Astrocyte (in vitro differentiated cells and primary cell): ENCODE measurements at regions not wholly inside any gene's neighbourhood (a gene's known extent, or its start where the extent isn't known, plus 50 kb on each side); places are given as distances from the start of the nearest gene placed in this dataset.

ENCODE experiments used
- DNase-seq: peaks from one replicate; pipeline ENCODE4 v3.0.0-alpha.2; 2010; ENCODE audit warnings: low read depth
- FAIRE-seq: peaks from 2 replicates; lab custom pipeline; 2011; peaks lifted over from hg19 to GRCh38; lab: Jason Lieb, UNC
- H2AFZ ChIP-seq: 2 replicates; pipeline ENCODE4 v1.6.0; 2012; ENCODE audit warnings: low read depth, low read length, inconsistent platforms
- H3K27ac ChIP-seq: 2 replicates; pipeline ENCODE4 v1.5.1; 2011; ENCODE audit warnings: low read depth, low read length, inconsistent platforms
- H3K27me3 ChIP-seq: 2 replicates; pipeline ENCODE4 v1.6.0; 2011; ENCODE audit warnings: low read length, inconsistent platforms; ENCODE audit not compliant: insufficient read depth
- H3K36me3 ChIP-seq: 2 replicates; pipeline ENCODE4 v1.5.1; 2011; ENCODE audit warnings: low read length, inconsistent platforms; ENCODE audit not compliant: insufficient read depth
- H3K4me1 ChIP-seq: 2 replicates; pipeline ENCODE4 v1.5.1; 2011; ENCODE audit warnings: low read length, inconsistent platforms; ENCODE audit not compliant: insufficient read depth
- H3K4me2 ChIP-seq: 2 replicates; pipeline ENCODE4 v1.6.0; 2012; ENCODE audit warnings: low read length, inconsistent platforms
- H3K4me3 ChIP-seq: 2 replicates; pipeline ENCODE4 v1.5.1; 2011; ENCODE audit warnings: low read depth, mild to moderate bottlenecking, low read length, inconsistent platforms; ENCODE audit not compliant: insufficient read depth
- H3K79me2 ChIP-seq: 2 replicates; pipeline ENCODE4 v1.6.0; 2012; ENCODE audit warnings: mild to moderate bottlenecking, low read length, inconsistent platforms; ENCODE audit not compliant: insufficient read depth
- H3K9ac ChIP-seq: 2 replicates; pipeline ENCODE4 v1.6.0; 2012; ENCODE audit warnings: mild to moderate bottlenecking, low read length, inconsistent platforms
- H3K9me3 ChIP-seq: 2 replicates; pipeline ENCODE4 v1.5.1; 2012; ENCODE audit warnings: low read depth, mild to moderate bottlenecking, low read length, inconsistent platforms; ENCODE audit not compliant: insufficient read depth
- H4K20me1 ChIP-seq: 2 replicates; pipeline ENCODE4 v1.6.0; 2012; ENCODE audit warnings: low read length, inconsistent platforms; ENCODE audit not compliant: insufficient read depth
- H3K27ac Mint-ChIP-seq: one replicate; pipeline ENCODE4 v1.8.0; 2021; ENCODE audit warnings: mild to moderate bottlenecking, mixed read lengths; ENCODE audit not compliant: unreplicated experiment
- H3K27me3 Mint-ChIP-seq: one replicate; pipeline ENCODE4 v1.8.0; 2021; ENCODE audit warnings: low read depth, mixed read lengths; ENCODE audit not compliant: unreplicated experiment
- H3K36me3 Mint-ChIP-seq: one replicate; pipeline ENCODE4 v1.8.0; 2021; ENCODE audit warnings: low read depth, mixed read lengths; ENCODE audit not compliant: unreplicated experiment
- H3K4me1 Mint-ChIP-seq: one replicate; pipeline ENCODE4 v1.8.0; 2021; ENCODE audit warnings: low read depth, mixed read lengths; ENCODE audit not compliant: unreplicated experiment
- H3K4me3 Mint-ChIP-seq: one replicate; pipeline ENCODE4 v1.8.0; 2021; ENCODE audit warnings: mild to moderate bottlenecking, moderate library complexity, mixed read lengths; ENCODE audit not compliant: unreplicated experiment
- H3K9me3 Mint-ChIP-seq: one replicate; pipeline ENCODE4 v1.8.0; 2021; ENCODE audit warnings: mild to moderate bottlenecking, mixed read lengths; ENCODE audit not compliant: unreplicated experiment
- EZH2 ChIP-seq: IDR thresholded peaks from 2 replicates; pipeline ENCODE4 v1.6.1; 2012; ENCODE audit warnings: mild to moderate bottlenecking, low read length, inconsistent platforms; ENCODE audit not compliant: insufficient read depth
- TF ChIP-seq, protein P1 (sequence below): IDR thresholded peaks from 2 replicates; pipeline ENCODE4 v1.5.1; 2011; ENCODE audit warnings: low read depth, mild to moderate bottlenecking, inconsistent platforms, low read length, moderate library complexity; ENCODE audit not compliant: insufficient read depth

DNA sequence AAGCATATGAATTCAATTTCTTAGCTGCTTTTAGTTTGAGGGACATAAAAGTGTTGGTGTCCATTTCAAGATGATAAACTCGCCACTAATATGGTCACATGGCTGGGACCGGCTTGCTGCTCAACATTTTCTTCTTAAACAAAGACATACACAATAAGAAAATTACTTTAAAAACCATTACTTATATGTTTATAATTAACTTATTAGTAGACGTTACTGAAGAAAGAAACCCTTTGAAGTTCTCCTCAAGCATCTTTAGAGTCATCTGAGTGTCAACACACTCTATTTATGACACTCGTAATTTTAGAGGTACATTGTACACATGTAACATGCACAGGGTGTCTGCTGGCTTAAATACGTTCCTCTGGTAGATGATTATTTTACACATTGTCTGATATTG lies 74.7 kb downstream of the BMP4 start:
- Histone ChIP-seq H3K4me1 (no peaks in the 10 kb centered on the region), H3K27ac (no peak overlapping the region), H4K20me1 (no peaks in the 10 kb centered on the region), H3K9me3 (no peaks in the 10 kb centered on the region), H3K79me2 (no peaks in the 10 kb centered on the region), H3K27me3 (no peaks in the 10 kb centered on the region), H3K4me2 (no peak overlapping the region), H3K36me3 (no peaks in the 10 kb centered on the region), H2AFZ (no peak overlapping the region), H3K4me3 (no peak overlapping the region), H3K9ac (no peak overlapping the region)
- Mint-ChIP-seq H3K27me3 (no peaks in the 10 kb centered on the region), H3K4me1 (peaks cover 26% of the 10 kb centered on the region), H3K4me3 (no peak overlapping the region), H3K27ac (peak overlapping the region; percentile 88), H3K9me3 (no peaks in the 10 kb centered on the region), H3K36me3 (no peaks in the 10 kb centered on the region)
- DNase-seq (no peak), FAIRE-seq (no peak)
- TF ChIP-seq, protein P1, sequence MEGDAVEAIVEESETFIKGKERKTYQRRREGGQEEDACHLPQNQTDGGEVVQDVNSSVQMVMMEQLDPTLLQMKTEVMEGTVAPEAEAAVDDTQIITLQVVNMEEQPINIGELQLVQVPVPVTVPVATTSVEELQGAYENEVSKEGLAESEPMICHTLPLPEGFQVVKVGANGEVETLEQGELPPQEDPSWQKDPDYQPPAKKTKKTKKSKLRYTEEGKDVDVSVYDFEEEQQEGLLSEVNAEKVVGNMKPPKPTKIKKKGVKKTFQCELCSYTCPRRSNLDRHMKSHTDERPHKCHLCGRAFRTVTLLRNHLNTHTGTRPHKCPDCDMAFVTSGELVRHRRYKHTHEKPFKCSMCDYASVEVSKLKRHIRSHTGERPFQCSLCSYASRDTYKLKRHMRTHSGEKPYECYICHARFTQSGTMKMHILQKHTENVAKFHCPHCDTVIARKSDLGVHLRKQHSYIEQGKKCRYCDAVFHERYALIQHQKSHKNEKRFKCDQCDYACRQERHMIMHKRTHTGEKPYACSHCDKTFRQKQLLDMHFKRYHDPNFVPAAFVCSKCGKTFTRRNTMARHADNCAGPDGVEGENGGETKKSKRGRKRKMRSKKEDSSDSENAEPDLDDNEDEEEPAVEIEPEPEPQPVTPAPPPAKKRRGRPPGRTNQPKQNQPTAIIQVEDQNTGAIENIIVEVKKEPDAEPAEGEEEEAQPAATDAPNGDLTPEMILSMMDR, result no peak
- no peak for TF ChIP-seq EZH2

GRCh38 chr14:53881161-53881871 lies 75.3 kb downstream of the BMP4 start:
- TF ChIP-seq, protein P1, result no peak
- no peak overlapping the region for H3K27ac ChIP-seq
- no peaks in the 10 kb centered on the region for H4K20me1 ChIP-seq
- H3K9ac ChIP-seq, result no peak overlapping the region
- H3K4me1 ChIP-seq, result no peaks in the 10 kb centered on the region
- Mint-ChIP-seq H3K27me3 (no peaks in the 10 kb centered on the region), H3K4me3 (no peak overlapping the region), H3K27ac (peak overlapping the region; percentile 88), H3K4me1 (peaks cover 25% of the 10 kb centered on the region), H3K36me3 (no peaks in the 10 kb centered on the region), H3K9me3 (peaks cover 5% of the 10 kb centered on the region)
- H3K4me3 ChIP-seq, result no peak overlapping the region
- FAIRE-seq (peak; percentile 41), DNase-seq (peak; percentile 70)
- H3K4me2 ChIP-seq, result no peak overlapping the region
- no peaks in the 10 kb centered on the region for H3K27me3 ChIP-seq
- H3K36me3 ChIP-seq, result no peaks in the 10 kb centered on the region
- H3K9me3 ChIP-seq, result no peaks in the 10 kb centered on the region
- no peak overlapping the region for H2AFZ ChIP-seq
- no peaks in the 10 kb centered on the region for H3K79me2 ChIP-seq

GRCh38 chr14:53880761-53881160 lies 75.9 kb downstream of the BMP4 start:
- Histone ChIP-seq H3K4me1 (no peaks in the 10 kb centered on the region), H3K9me3 (no peaks in the 10 kb centered on the region), H3K27ac (no peak overlapping the region), H3K9ac (no peak overlapping the region), H2AFZ (no peak overlapping the region), H3K4me3 (no peak overlapping the region), H4K20me1 (no peaks in the 10 kb centered on the region), H3K27me3 (no peaks in the 10 kb centered on the region), H3K79me2 (no peaks in the 10 kb centered on the region), H3K4me2 (no peak overlapping the region), H3K36me3 (no peaks in the 10 kb centered on the region)
- H3K27ac Mint-ChIP-seq, result peak overlapping the region; percentile 88
- H3K4me3 Mint-ChIP-seq, result no peak overlapping the region
- H3K27me3 Mint-ChIP-seq, result no peaks in the 10 kb centered on the region
- no peak for DNase-seq
- H3K4me1 Mint-ChIP-seq, result peaks cover 25% of the 10 kb centered on the region
- H3K9me3 Mint-ChIP-seq, result peaks cover 5% of the 10 kb centered on the region
- no peak for FAIRE-seq
- no peaks in the 10 kb centered on the region for H3K36me3 Mint-ChIP-seq
- no peak for TF ChIP-seq EZH2
- TF ChIP-seq, protein P1, result no peak
